Breast epithelium (tissue), 4 donors: ENCODE measurements at regions not wholly inside any gene's neighbourhood (a gene's known extent, or its start where the extent isn't known, plus 50 kb on each side); places are given as distances from the start of the nearest gene placed in this dataset.

Source experiments
- DNase-seq, 2 donors: peaks; one replicate each; pipeline ENCODE4 v3.0.0-alpha.2; 2019; ENCODE audit warnings: low spot score in 2 of 2
- H3K27ac ChIP-seq, 2 donors: fragments of 200-600 bp; sonication (generic) in 1 of 2; one replicate each; pipeline ENCODE4 v1.5.1; 2016 to 2019; ENCODE audit warnings: mild to moderate bottlenecking in 1 of 2
- H3K27me3 ChIP-seq, 2 donors: fragments of 200-600 bp; sonication (generic) in 1 of 2; one replicate each; pipeline versions ENCODE4 v1.5.1 to v1.6.0; 2017 to 2019; ENCODE audit warnings: control low read depth in 1 of 2, mild to moderate bottlenecking in 1 of 2
- H3K36me3 ChIP-seq: fragments of 200-600 bp; one replicate; pipeline ENCODE4 v1.5.1; 2019
- H3K4me1 ChIP-seq, 2 donors: fragments of 200-600 bp; sonication (generic); one replicate each; pipeline ENCODE4 v1.5.1; 2016 to 2019; ENCODE audit warnings: control low read depth in 1 of 2
- H3K4me3 ChIP-seq, 3 donors: fragments of 200-600 bp; sonication (generic); 1 replicate in 2 of 3; 2 replicates in 1 of 3; pipeline ENCODE4 v1.5.1; 2016 to 2019; ENCODE audit warnings: mild to moderate bottlenecking in 3 of 3, moderate library complexity in 2 of 3
- H3K9me3 ChIP-seq, 2 donors: fragments of 200-600 bp; sonication (generic) in 1 of 2; one replicate each; pipeline ENCODE4 v1.5.1; 2016 to 2019; ENCODE audit warnings: control low read depth in 1 of 2
- CTCF ChIP-seq, 3 donors: fragments of 450-650 bp; IDR thresholded peaks; one replicate each; pipeline ENCODE4 v1.5.1; 2016 to 2017; ENCODE audit warnings: antibody characterized with exemption in 3 of 3, mild to moderate bottlenecking in 3 of 3, moderate library complexity in 3 of 3
- POLR2A ChIP-seq: fragments of 450-650 bp; IDR thresholded peaks from one replicate; pipeline ENCODE4 v1.6.1; 2016; ENCODE audit warnings: antibody characterized with exemption, mild to moderate bottlenecking, moderate library complexity
- POLR2AphosphoS5 ChIP-seq, 3 donors: sonication (generic); formaldehyde crosslinking; IDR thresholded peaks; one replicate each; pipeline ENCODE4 v1.6.1; 2017; ENCODE audit warnings: antibody characterized with exemption in 3 of 3
- intact Hi-C: fragments of 100-400 bp; cut with DNase I; formaldehyde crosslinking; loops from one replicate; pipeline ENCODE4 v1.15.1; 2023; ENCODE audit warnings: low total_unique reads

DNA sequence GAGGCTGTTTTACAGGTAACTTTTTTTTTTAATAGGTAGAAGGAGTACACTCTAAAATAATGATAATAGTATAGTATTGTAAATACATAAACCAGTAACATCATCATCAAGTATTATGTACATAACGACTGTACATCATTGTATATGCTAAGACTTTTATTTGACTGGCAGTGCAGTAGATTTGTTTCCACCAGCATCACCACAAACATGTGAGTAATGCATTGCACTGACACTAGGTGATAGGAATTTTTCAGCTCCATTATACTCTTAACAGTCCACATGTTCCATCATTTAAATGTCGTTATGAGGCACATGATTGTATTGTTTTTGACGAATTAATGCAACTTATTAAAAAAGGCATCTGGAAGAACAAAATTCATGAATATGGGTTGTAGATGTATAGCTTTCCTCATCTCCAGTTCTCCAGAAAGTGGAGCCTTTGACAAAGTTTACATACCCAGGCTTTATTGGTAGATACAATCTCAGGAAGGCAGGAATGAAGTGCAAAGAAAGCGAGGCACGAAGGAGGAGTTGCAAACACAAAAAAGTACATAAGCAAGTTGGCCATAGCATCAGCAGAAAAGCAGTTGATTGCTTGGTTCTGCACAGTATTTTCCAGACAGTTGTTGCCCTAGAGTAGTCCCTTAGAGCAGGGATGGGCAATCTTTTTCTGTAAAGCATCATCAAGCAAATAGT lies 336.9 kb upstream of the NR3C2 start:
- no peaks in the 10 kb centered on the region for H3K4me1 ChIP-seq
- intact Hi-C loops: no loop called here
- no peak for DNase-seq
- no peaks in the 10 kb centered on the region for H3K36me3 ChIP-seq
- no peaks in the 10 kb centered on the region for H3K9me3 ChIP-seq
- H3K4me3 ChIP-seq: no peak overlapping the region
- H3K27ac ChIP-seq: no peak overlapping the region
- TF ChIP-seq CTCF (IDR thresholded peaks at IDR 0.05) (no peak), POLR2AphosphoS5 (IDR thresholded peaks at IDR 0.05) (no peak), POLR2A (no peak)
- no peaks in the 10 kb centered on the region for H3K27me3 ChIP-seq

DNA sequence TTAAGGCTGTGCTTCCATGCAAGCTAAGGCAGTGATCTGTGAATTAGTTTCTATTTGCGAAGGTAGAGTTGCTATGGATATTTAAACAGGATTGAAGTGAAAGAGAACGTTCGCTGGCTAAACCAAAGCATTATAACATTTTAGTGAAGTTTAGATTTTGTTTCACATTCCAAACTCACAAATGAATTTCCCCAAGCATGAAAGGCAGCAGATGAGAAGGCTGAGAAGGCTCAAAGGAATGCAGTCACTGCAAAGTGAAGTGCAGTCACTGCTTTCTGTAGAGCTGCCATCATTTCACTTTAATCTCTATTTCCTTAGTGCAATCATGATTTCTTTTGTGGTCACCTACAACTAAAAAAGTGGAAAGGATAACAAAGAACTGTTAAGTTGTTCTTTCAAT lies 334.7 kb upstream of the NR3C2 start:
- no peak overlapping the region for H3K27ac ChIP-seq
- no peaks in the 10 kb centered on the region for H3K36me3 ChIP-seq
- no peaks in the 10 kb centered on the region for H3K9me3 ChIP-seq
- no peak for TF ChIP-seq POLR2AphosphoS5 (IDR thresholded peaks at IDR 0.05)
- TF ChIP-seq CTCF (IDR thresholded peaks at IDR 0.05): no peak
- TF ChIP-seq POLR2A: no peak
- no peak for DNase-seq
- H3K4me1 ChIP-seq: no peaks in the 10 kb centered on the region
- no peaks in the 10 kb centered on the region for H3K27me3 ChIP-seq
- no peak overlapping the region for H3K4me3 ChIP-seq
- intact Hi-C loops: no loop called here

DNA sequence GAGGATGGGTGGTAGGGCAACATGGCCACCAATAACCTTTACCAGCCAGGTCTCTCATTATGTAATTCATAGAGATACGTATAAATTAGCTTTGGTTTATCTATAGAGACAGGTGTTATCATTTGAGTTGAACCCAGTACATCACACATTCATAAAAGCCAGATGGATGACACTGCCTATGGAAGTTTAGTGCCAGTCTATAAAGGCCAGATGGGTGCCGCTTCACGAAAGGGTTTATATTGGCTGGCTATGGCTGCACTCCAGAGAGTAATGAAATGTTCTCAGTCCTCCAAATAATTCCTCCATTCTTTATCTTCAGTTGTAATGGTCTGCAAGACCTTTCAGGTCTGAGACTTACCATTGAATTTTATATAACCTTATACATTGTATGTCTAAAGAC lies 331.9 kb upstream of the NR3C2 start:
- TF ChIP-seq POLR2AphosphoS5 (IDR thresholded peaks at IDR 0.05): no peak
- no peak for TF ChIP-seq POLR2A
- no peak for TF ChIP-seq CTCF (IDR thresholded peaks at IDR 0.05)
- no peak overlapping the region for H3K4me3 ChIP-seq
- no peaks in the 10 kb centered on the region for H3K9me3 ChIP-seq
- intact Hi-C loops: no loop called here
- no peaks in the 10 kb centered on the region for H3K27me3 ChIP-seq
- no peak for DNase-seq
- H3K36me3 ChIP-seq: no peaks in the 10 kb centered on the region
- no peaks in the 10 kb centered on the region for H3K4me1 ChIP-seq
- no peak overlapping the region for H3K27ac ChIP-seq

- no peak overlapping the region for H3K27ac ChIP-seq
- DNase-seq: no peak
- H3K27me3 ChIP-seq: no peaks in the 10 kb centered on the region
- no peaks in the 10 kb centered on the region for H3K36me3 ChIP-seq
- no peaks in the 10 kb centered on the region for H3K9me3 ChIP-seq
- intact Hi-C loops: no loop called here
- TF ChIP-seq CTCF (IDR thresholded peaks at IDR 0.05) (no peak), POLR2AphosphoS5 (IDR thresholded peaks at IDR 0.05) (no peak)
- no peaks in the 10 kb centered on the region for H3K4me1 ChIP-seq
- H3K4me3 ChIP-seq: no peak overlapping the region
Observed at GRCh38 chr4:148773313-148773712, 331.1 kb upstream of the NR3C2 start.

- TF ChIP-seq CTCF (IDR thresholded peaks at IDR 0.05) (no peak), POLR2A (no peak), POLR2AphosphoS5 (IDR thresholded peaks at IDR 0.05) (no peak)
- no peak for DNase-seq
- intact Hi-C loops: no loop called here
Observed at GRCh38 chr4:148770848-148771247, 328.6 kb upstream of the NR3C2 start.

More at GRCh38 chr4:148770848-148771247, 328.6 kb upstream of the NR3C2 start:
- Histone ChIP-seq H3K27me3 (no peaks in the 10 kb centered on the region), H3K36me3 (no peaks in the 10 kb centered on the region), H3K4me3 (no peak overlapping the region), H3K9me3 (no peaks in the 10 kb centered on the region), H3K4me1 (no peaks in the 10 kb centered on the region), H3K27ac (no peak overlapping the region)
